ENCODE measurements at regions not wholly inside any gene's neighbourhood (a gene's known extent, or its start where the extent isn't known, plus 50 kb on each side); places are given as distances from the start of the nearest gene placed in this dataset.

- TF ChIP-seq CTCF (IDR thresholded peaks at IDR 0.05) (no peak), EZH2phosphoT487 (IDR thresholded peaks at IDR 0.05) (no peak), EZH2 (IDR thresholded peaks at IDR 0.05) (no peak)
- Mint-ChIP-seq H3K27me3 (ENCODE audit: insufficient read depth, low read depth) (no peaks in the 10 kb centered on the region), H3K9me3 (no peaks in the 10 kb centered on the region), H3K36me3 (no peaks in the 10 kb centered on the region), H3K4me3 (no peak overlapping the region), H3K4me1 (peaks cover 11% of the 10 kb centered on the region), H3K27ac (no peak overlapping the region)
- Histone ChIP-seq H3K9me3 (ENCODE audit: low read depth) (no peaks in the 10 kb centered on the region), H3K4me2 (no peak overlapping the region), H3F3A (ENCODE audit: low read depth) (no peaks in the 10 kb centered on the region), H3K4me1 (no peaks in the 10 kb centered on the region), H3K4me3 (no peak overlapping the region), H2AFZ (replicated peaks) (no peak overlapping the region), H4K20me1 (ENCODE audit: low read depth) (no peaks in the 10 kb centered on the region), H3K79me2 (ENCODE audit: low read depth) (no peaks in the 10 kb centered on the region), H3K27me3 (no peaks in the 10 kb centered on the region), H3K27ac (no peak overlapping the region), H3K9ac (no peak overlapping the region), H3K36me3 (no peaks in the 10 kb centered on the region)
- no peak for DNase-seq (ENCODE audit: low spot score)
Measured at GRCh38 chr5:6043491-6044310, 334.6 kb downstream of the MED10 start.

- Mint-ChIP-seq H3K9me3 (no peaks in the 10 kb centered on the region), H3K36me3 (no peaks in the 10 kb centered on the region), H3K4me1 (peaks cover 11% of the 10 kb centered on the region), H3K4me3 (no peak overlapping the region), H3K27me3 (ENCODE audit: insufficient read depth, low read depth) (no peaks in the 10 kb centered on the region), H3K27ac (peak overlapping the region; percentile 63)
- Histone ChIP-seq H3K9me3 (ENCODE audit: low read depth) (no peaks in the 10 kb centered on the region), H3K79me2 (ENCODE audit: low read depth) (no peaks in the 10 kb centered on the region), H4K20me1 (ENCODE audit: low read depth) (no peaks in the 10 kb centered on the region), H3K9ac (no peak overlapping the region), H3K4me2 (no peak overlapping the region), H3K4me1 (no peaks in the 10 kb centered on the region), H3K27ac (no peak overlapping the region), H3K27me3 (no peaks in the 10 kb centered on the region), H2AFZ (replicated peaks) (no peak overlapping the region), H3K36me3 (no peaks in the 10 kb centered on the region), H3F3A (ENCODE audit: low read depth) (no peaks in the 10 kb centered on the region), H3K4me3 (no peak overlapping the region)
- TF ChIP-seq CTCF (IDR thresholded peaks at IDR 0.05) (no peak), EZH2phosphoT487 (IDR thresholded peaks at IDR 0.05) (no peak), EZH2 (IDR thresholded peaks at IDR 0.05) (no peak)
- no peak for DNase-seq (ENCODE audit: low spot score)
Measured at GRCh38 chr5:6041977-6042550, 336.3 kb downstream of the MED10 start.

- H3K27me3 ChIP-seq = no peaks in the 10 kb centered on the region
- H3K79me2 ChIP-seq (ENCODE audit: low read depth) = no peaks in the 10 kb centered on the region
- H3F3A ChIP-seq (ENCODE audit: low read depth) = no peaks in the 10 kb centered on the region
- H3K9me3 Mint-ChIP-seq = no peaks in the 10 kb centered on the region
- no peaks in the 10 kb centered on the region for H3K9me3 ChIP-seq (ENCODE audit: low read depth)
- no peak overlapping the region for H3K4me2 ChIP-seq
- H3K4me1 Mint-ChIP-seq = peaks cover 11% of the 10 kb centered on the region
- H3K27ac ChIP-seq = no peak overlapping the region
- no peak overlapping the region for H3K4me3 ChIP-seq
- TF ChIP-seq EZH2 (IDR thresholded peaks at IDR 0.05) = no peak
- no peak for TF ChIP-seq EZH2phosphoT487 (IDR thresholded peaks at IDR 0.05)
- no peak for TF ChIP-seq CTCF (IDR thresholded peaks at IDR 0.05)
- H3K36me3 Mint-ChIP-seq = no peaks in the 10 kb centered on the region
- no peak overlapping the region for H2AFZ ChIP-seq (replicated peaks)
- H3K27me3 Mint-ChIP-seq (ENCODE audit: insufficient read depth, low read depth) = no peaks in the 10 kb centered on the region
- H3K27ac Mint-ChIP-seq = no peak overlapping the region
- no peak overlapping the region for H3K9ac ChIP-seq
- no peak for DNase-seq (ENCODE audit: low spot score)
- H3K4me3 Mint-ChIP-seq = no peak overlapping the region
- no peaks in the 10 kb centered on the region for H3K4me1 ChIP-seq
- no peaks in the 10 kb centered on the region for H3K36me3 ChIP-seq
- no peaks in the 10 kb centered on the region for H4K20me1 ChIP-seq (ENCODE audit: low read depth)
Measured at GRCh38 chr5:6039111-6039510, 339.2 kb downstream of the MED10 start.

Measured in neural progenitor cell (in vitro differentiated cells).